ENCODE measurements at regions not wholly inside any gene's neighbourhood (a gene's known extent, or its start where the extent isn't known, plus 50 kb on each side); places are given as distances from the start of the nearest gene placed in this dataset.
A peak's percentile ranks its signal among the peaks of the same experiment; 100 is the strongest.

- DNase-seq (ENCODE audit: low read depth) = peak; percentile 64
- H3K4me3 ChIP-seq (ENCODE audit: control insufficient read depth, low read depth, low read length) = no peak overlapping the region
- no peak for TF ChIP-seq CTCF (conservative IDR thresholded peaks at IDR 0.05; ENCODE audit: control insufficient read depth, insufficient read depth, low read depth, low read length)
These were observed 91.5 kb upstream of the BLID start for GRCh38 chr11:122207505-122207904.

GRCh38 chr11:122205036-122205435 lies 89.0 kb upstream of the BLID start:
- no peak for DNase-seq (ENCODE audit: low read depth)
- TF ChIP-seq CTCF (conservative IDR thresholded peaks at IDR 0.05; ENCODE audit: control insufficient read depth, insufficient read depth, low read depth, low read length) = no peak
- H3K4me3 ChIP-seq (ENCODE audit: control insufficient read depth, low read depth, low read length) = no peak overlapping the region

- no peak for TF ChIP-seq CTCF (conservative IDR thresholded peaks at IDR 0.05; ENCODE audit: control insufficient read depth, insufficient read depth, low read depth, low read length)
- DNase-seq (ENCODE audit: low read depth) = no peak
These were observed 88.2 kb upstream of the BLID start for GRCh38 chr11:122204206-122204605.

GRCh38 chr11:122202951-122203456 lies 87.0 kb upstream of the BLID start:
- peak; percentile 99 for TF ChIP-seq CTCF (conservative IDR thresholded peaks at IDR 0.05; ENCODE audit: control insufficient read depth, insufficient read depth, low read depth, low read length)
- H3K4me3 ChIP-seq (ENCODE audit: control insufficient read depth, low read depth, low read length) = peak overlapping the region; percentile 67
- DNase-seq (ENCODE audit: low read depth) = peak; percentile 76

More at GRCh38 chr11:122204206-122204605, 88.2 kb upstream of the BLID start:
- H3K4me3 ChIP-seq (ENCODE audit: control insufficient read depth, low read depth, low read length) = no peak overlapping the region

GRCh38 chr11:122202161-122202950 lies 86.3 kb upstream of the BLID start:
- H3K4me3 ChIP-seq (ENCODE audit: control insufficient read depth, low read depth, low read length) = peak overlapping the region; percentile 67
- TF ChIP-seq CTCF (conservative IDR thresholded peaks at IDR 0.05; ENCODE audit: control insufficient read depth, insufficient read depth, low read depth, low read length) = no peak
- peak; percentile 93 for DNase-seq (ENCODE audit: low read depth)

GRCh38 chr11:122201106-122201505 lies 85.1 kb upstream of the BLID start:
- H3K4me3 ChIP-seq (ENCODE audit: control insufficient read depth, low read depth, low read length) = peak overlapping the region; percentile 30
- DNase-seq (ENCODE audit: low read depth) = no peak
- TF ChIP-seq CTCF (conservative IDR thresholded peaks at IDR 0.05; ENCODE audit: control insufficient read depth, insufficient read depth, low read depth, low read length) = no peak

Data from fibroblast of mammary gland (primary cell).